HT-29 (cell line): ENCODE measurements at regions not wholly inside any gene's neighbourhood (a gene's known extent, or its start where the extent isn't known, plus 50 kb on each side); places are given as distances from the start of the nearest gene placed in this dataset.
A peak's percentile ranks its signal among the peaks of the same experiment; 100 is the strongest.

Experiments used
- DNase-seq: peaks from one replicate; pipeline ENCODE4 v3.0.0-alpha.2; 2015; ENCODE audit warnings: low spot score

GRCh38 chr6:131382631-131383030 is 190.4 kb upstream of the ARG1 start:
- no peak for DNase-seq

- DNase-seq: no peak
Observed at GRCh38 chr6:131383421-131384411, 189.3 kb upstream of the ARG1 start.

GRCh38 chr6:131387562-131388447 is 185.2 kb upstream of the ARG1 start:
- DNase-seq: no peak

- DNase-seq: peak; percentile 30
Observed at GRCh38 chr6:131390322-131390721, 182.7 kb upstream of the ARG1 start.

GRCh38 chr6:131391116-131391515 is 181.9 kb upstream of the ARG1 start:
- DNase-seq: no peak

- no peak for DNase-seq
Observed at GRCh38 chr6:131393433-131393832, 179.6 kb upstream of the ARG1 start.

GRCh38 chr6:131394768-131395432 is 178.1 kb upstream of the ARG1 start:
- no peak for DNase-seq

- no peak for DNase-seq
Observed at GRCh38 chr6:131398176-131398575, 174.8 kb upstream of the ARG1 start.

GRCh38 chr6:131399433-131399832 is 173.6 kb upstream of the ARG1 start:
- no peak for DNase-seq

- DNase-seq: no peak
Observed at GRCh38 chr6:131400054-131400778, 172.8 kb upstream of the ARG1 start.

GRCh38 chr6:131400779-131401496 is 172.1 kb upstream of the ARG1 start:
- no peak for DNase-seq

- DNase-seq: no peak
Observed at GRCh38 chr6:131408811-131409210, 164.2 kb upstream of the ARG1 start.

- no peak for DNase-seq
Observed at GRCh38 chr6:131410785-131411184, 162.2 kb upstream of the ARG1 start.

GRCh38 chr6:131412960-131413830 is 159.8 kb upstream of the ARG1 start:
- no peak for DNase-seq

- DNase-seq: no peak
Observed at GRCh38 chr6:131413831-131414191, 159.2 kb upstream of the ARG1 start.

GRCh38 chr6:131414956-131415355 is 158.1 kb upstream of the ARG1 start:
- DNase-seq: no peak

- DNase-seq: no peak
Observed at GRCh38 chr6:131418441-131418840, 154.6 kb upstream of the ARG1 start.

- no peak for DNase-seq
Observed at GRCh38 chr6:131419702-131420101, 153.3 kb upstream of the ARG1 start.

GRCh38 chr6:131424016-131424415 is 149.0 kb upstream of the ARG1 start:
- no peak for DNase-seq

- no peak for DNase-seq
Observed at GRCh38 chr6:131424475-131424874, 148.6 kb upstream of the ARG1 start.
